Gastroesophageal sphincter (tissue), 3 donors: ENCODE measurements at regions not wholly inside any gene's neighbourhood (a gene's known extent, or its start where the extent isn't known, plus 50 kb on each side); places are given as distances from the start of the nearest gene placed in this dataset.

Experiments used
- CTCF ChIP-seq, 4 experiments: fragments of 200-600 bp in 2 of 4; fragments of 450-650 bp in 2 of 4; sonication (generic) in 1 of 4; IDR thresholded peaks; one replicate each; pipeline ENCODE4 v1.5.1; 2017 to 2019; ENCODE audit warnings: antibody characterized with exemption in 4 of 4, mild to moderate bottlenecking in 2 of 4, moderate library complexity in 2 of 4
- EP300 ChIP-seq: sonication (generic); formaldehyde crosslinking; IDR thresholded peaks from one replicate; pipeline ENCODE4 v1.6.1; 2017; ENCODE audit warnings: antibody characterized with exemption, mild to moderate bottlenecking
- POLR2A ChIP-seq, 2 donors: fragments of 450-650 bp; IDR thresholded peaks; one replicate each; pipeline ENCODE4 v1.6.1; 2017; ENCODE audit warnings: antibody characterized with exemption in 2 of 2, mild to moderate bottlenecking in 2 of 2, moderate library complexity in 1 of 2
- POLR2AphosphoS5 ChIP-seq: sonication (generic); formaldehyde crosslinking; IDR thresholded peaks from one replicate; pipeline ENCODE4 v1.6.1; 2017; ENCODE audit warnings: antibody characterized with exemption

GRCh38 chr17:70473049-70473448 lies 303.7 kb downstream of the KCNJ2 start:
- TF ChIP-seq EP300: no peak
- no peak for TF ChIP-seq CTCF (IDR thresholded peaks at IDR 0.05)
- TF ChIP-seq POLR2A (IDR thresholded peaks at IDR 0.05): no peak
- no peak for TF ChIP-seq POLR2AphosphoS5
